ENCODE measurements at regions not wholly inside any gene's neighbourhood (a gene's known extent, or its start where the extent isn't known, plus 50 kb on each side); places are given as distances from the start of the nearest gene placed in this dataset.

GRCh38 chr1:106960412-106960811, 96.1 kb upstream of the PRMT6 start:
- TF ChIP-seq, protein P1, sequence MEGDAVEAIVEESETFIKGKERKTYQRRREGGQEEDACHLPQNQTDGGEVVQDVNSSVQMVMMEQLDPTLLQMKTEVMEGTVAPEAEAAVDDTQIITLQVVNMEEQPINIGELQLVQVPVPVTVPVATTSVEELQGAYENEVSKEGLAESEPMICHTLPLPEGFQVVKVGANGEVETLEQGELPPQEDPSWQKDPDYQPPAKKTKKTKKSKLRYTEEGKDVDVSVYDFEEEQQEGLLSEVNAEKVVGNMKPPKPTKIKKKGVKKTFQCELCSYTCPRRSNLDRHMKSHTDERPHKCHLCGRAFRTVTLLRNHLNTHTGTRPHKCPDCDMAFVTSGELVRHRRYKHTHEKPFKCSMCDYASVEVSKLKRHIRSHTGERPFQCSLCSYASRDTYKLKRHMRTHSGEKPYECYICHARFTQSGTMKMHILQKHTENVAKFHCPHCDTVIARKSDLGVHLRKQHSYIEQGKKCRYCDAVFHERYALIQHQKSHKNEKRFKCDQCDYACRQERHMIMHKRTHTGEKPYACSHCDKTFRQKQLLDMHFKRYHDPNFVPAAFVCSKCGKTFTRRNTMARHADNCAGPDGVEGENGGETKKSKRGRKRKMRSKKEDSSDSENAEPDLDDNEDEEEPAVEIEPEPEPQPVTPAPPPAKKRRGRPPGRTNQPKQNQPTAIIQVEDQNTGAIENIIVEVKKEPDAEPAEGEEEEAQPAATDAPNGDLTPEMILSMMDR (IDR thresholded peaks at IDR 0.05; ENCODE audit: low read depth, low read length): no peak
- no peak for TF ChIP-seq EZH2phosphoT487 (IDR thresholded peaks at IDR 0.05; ENCODE audit: low read depth)

Data from OCI-LY3 (cell line).